ENCODE measurements at regions not wholly inside any gene's neighbourhood (a gene's known extent, or its start where the extent isn't known, plus 50 kb on each side); places are given as distances from the start of the nearest gene placed in this dataset.

GRCh38 chr5:6140219-6140618, 238.1 kb downstream of the MED10 start:
- Histone ChIP-seq H3K9ac (ENCODE audit: extremely low read depth, insufficient read length, low read length) (no peak overlapping the region), H2BK15ac (ENCODE audit: low read depth, low read length) (no peak overlapping the region), H3K9me3 (ENCODE audit: control insufficient read depth, low read depth, low read length) (no peaks in the 10 kb centered on the region), H2AK5ac (ENCODE audit: insufficient read length, low read length) (no peak overlapping the region), H4K8ac (replicated peaks; ENCODE audit: insufficient read length, low read depth, low read length) (no peak overlapping the region), H2BK20ac (ENCODE audit: low read depth, low read length, poor library complexity, severe bottlenecking) (no peak overlapping the region), H2BK120ac (ENCODE audit: low read depth, low read length, poor library complexity, severe bottlenecking) (no peak overlapping the region), H2AFZ (ENCODE audit: low read length) (no peak overlapping the region), H3K4me1 (ENCODE audit: insufficient read depth, low read length) (no peaks in the 10 kb centered on the region), H3K79me1 (ENCODE audit: insufficient read depth, low read depth, low read length, poor library complexity, severe bottlenecking) (no peaks in the 10 kb centered on the region), H3T11ph (ENCODE audit: low read length) (no peak overlapping the region), H3K4ac (ENCODE audit: low read depth, low read length) (no peak overlapping the region), H3K14ac (ENCODE audit: insufficient read depth, low read length) (no peak overlapping the region), H3K27ac (ENCODE audit: insufficient read length, low read depth, low read length) (no peak overlapping the region), H3K27me3 (ENCODE audit: insufficient read depth, low read length) (peaks cover 2% of the 10 kb centered on the region; the same call in 1 of the 2 replicates), H4K5ac (ENCODE audit: insufficient read length, low read depth, low read length) (no peak overlapping the region), H4K20me1 (ENCODE audit: control insufficient read depth, insufficient read depth, insufficient read length) (no peaks in the 10 kb centered on the region), H2BK5ac (ENCODE audit: insufficient read length, low read length) (no peak overlapping the region), H3K4me2 (ENCODE audit: insufficient read depth, insufficient read length, low read length) (no peak overlapping the region), H3K79me2 (ENCODE audit: insufficient read depth, low read length) (no peaks in the 10 kb centered on the region), H4K91ac (ENCODE audit: insufficient read length, low read depth, low read length) (no peak overlapping the region), H2BK12ac (ENCODE audit: insufficient read length, low read depth, low read length) (no peak overlapping the region), H3K23me2 (ENCODE audit: insufficient read length, low read depth, low read length, poor library complexity, severe bottlenecking) (peaks cover 2% of the 10 kb centered on the region), H3K56ac (ENCODE audit: insufficient read length, low read depth, low read length) (no peak overlapping the region), H3K23ac (ENCODE audit: insufficient read length, low read depth, low read length) (no peak overlapping the region), H3K18ac (ENCODE audit: insufficient read length, low read depth, low read length) (no peak overlapping the region)
- Mint-ChIP-seq H3K4me1 (peaks cover 17 to 25% of the 10 kb centered on the region in 2 experiments), H3K9me3 (no peaks in the 10 kb centered on the region), H3K27ac (no peak overlapping the region), H3K4me3 (no peak overlapping the region), H3K36me3 (ENCODE audit: insufficient read depth in 1 of 3, low read depth in 3 of 3) (no peaks in the 10 kb centered on the region), H3K27me3 (ENCODE audit: low read depth) (no peaks in the 10 kb centered on the region)
- TF ChIP-seq CTCF (conservative IDR thresholded peaks at IDR 0.05) = no peak
- no peak for DNase-seq
- WGBS (ENCODE audit: extremely low coverage, insufficient read length, low lambda C conversion rate) = no CpG with 5 or more reads among the region's 5 CpGs
